Breast epithelium (tissue), 4 donors: ENCODE measurements at regions not wholly inside any gene's neighbourhood (a gene's known extent, or its start where the extent isn't known, plus 50 kb on each side); places are given as distances from the start of the nearest gene placed in this dataset.
A peak's percentile ranks its signal among the peaks of the same experiment; 100 is the strongest.

Source experiments
- DNase-seq, 2 donors: peaks; one replicate each; pipeline ENCODE4 v3.0.0-alpha.2; 2019; ENCODE audit warnings: low spot score in 2 of 2
- H3K27ac ChIP-seq, 2 donors: fragments of 200-600 bp; sonication (generic) in 1 of 2; one replicate each; pipeline ENCODE4 v1.5.1; 2016 to 2019; ENCODE audit warnings: mild to moderate bottlenecking in 1 of 2
- H3K27me3 ChIP-seq, 2 donors: fragments of 200-600 bp; sonication (generic) in 1 of 2; one replicate each; pipeline versions ENCODE4 v1.5.1 to v1.6.0; 2017 to 2019; ENCODE audit warnings: control low read depth in 1 of 2, mild to moderate bottlenecking in 1 of 2
- H3K36me3 ChIP-seq: fragments of 200-600 bp; one replicate; pipeline ENCODE4 v1.5.1; 2019
- H3K4me1 ChIP-seq, 2 donors: fragments of 200-600 bp; sonication (generic); one replicate each; pipeline ENCODE4 v1.5.1; 2016 to 2019; ENCODE audit warnings: control low read depth in 1 of 2
- H3K4me3 ChIP-seq, 3 donors: fragments of 200-600 bp; sonication (generic); 1 replicate in 2 of 3; 2 replicates in 1 of 3; pipeline ENCODE4 v1.5.1; 2016 to 2019; ENCODE audit warnings: mild to moderate bottlenecking in 3 of 3, moderate library complexity in 2 of 3
- H3K9me3 ChIP-seq, 2 donors: fragments of 200-600 bp; sonication (generic) in 1 of 2; one replicate each; pipeline ENCODE4 v1.5.1; 2016 to 2019; ENCODE audit warnings: control low read depth in 1 of 2
- POLR2A ChIP-seq: fragments of 450-650 bp; IDR thresholded peaks from one replicate; pipeline ENCODE4 v1.6.1; 2016; ENCODE audit warnings: antibody characterized with exemption, mild to moderate bottlenecking, moderate library complexity
- POLR2AphosphoS5 ChIP-seq, 3 donors: sonication (generic); formaldehyde crosslinking; IDR thresholded peaks; one replicate each; pipeline ENCODE4 v1.6.1; 2017; ENCODE audit warnings: antibody characterized with exemption in 3 of 3
- intact Hi-C: fragments of 100-400 bp; cut with DNase I; formaldehyde crosslinking; loops from one replicate; pipeline ENCODE4 v1.15.1; 2023; ENCODE audit warnings: low total_unique reads
- TF ChIP-seq, protein P1 (sequence below), 3 donors: fragments of 450-650 bp; IDR thresholded peaks; one replicate each; pipeline ENCODE4 v1.5.1; 2016 to 2017; ENCODE audit warnings: antibody characterized with exemption in 3 of 3, mild to moderate bottlenecking in 3 of 3, moderate library complexity in 3 of 3

- H3K9me3 ChIP-seq, result no peaks in the 10 kb centered on the region
- TF ChIP-seq, protein P1, sequence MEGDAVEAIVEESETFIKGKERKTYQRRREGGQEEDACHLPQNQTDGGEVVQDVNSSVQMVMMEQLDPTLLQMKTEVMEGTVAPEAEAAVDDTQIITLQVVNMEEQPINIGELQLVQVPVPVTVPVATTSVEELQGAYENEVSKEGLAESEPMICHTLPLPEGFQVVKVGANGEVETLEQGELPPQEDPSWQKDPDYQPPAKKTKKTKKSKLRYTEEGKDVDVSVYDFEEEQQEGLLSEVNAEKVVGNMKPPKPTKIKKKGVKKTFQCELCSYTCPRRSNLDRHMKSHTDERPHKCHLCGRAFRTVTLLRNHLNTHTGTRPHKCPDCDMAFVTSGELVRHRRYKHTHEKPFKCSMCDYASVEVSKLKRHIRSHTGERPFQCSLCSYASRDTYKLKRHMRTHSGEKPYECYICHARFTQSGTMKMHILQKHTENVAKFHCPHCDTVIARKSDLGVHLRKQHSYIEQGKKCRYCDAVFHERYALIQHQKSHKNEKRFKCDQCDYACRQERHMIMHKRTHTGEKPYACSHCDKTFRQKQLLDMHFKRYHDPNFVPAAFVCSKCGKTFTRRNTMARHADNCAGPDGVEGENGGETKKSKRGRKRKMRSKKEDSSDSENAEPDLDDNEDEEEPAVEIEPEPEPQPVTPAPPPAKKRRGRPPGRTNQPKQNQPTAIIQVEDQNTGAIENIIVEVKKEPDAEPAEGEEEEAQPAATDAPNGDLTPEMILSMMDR (IDR thresholded peaks at IDR 0.05), result no peak
- TF ChIP-seq POLR2AphosphoS5 (IDR thresholded peaks at IDR 0.05) (no peak), POLR2A (no peak)
- no peaks in the 10 kb centered on the region for H3K27me3 ChIP-seq
- H3K4me1 ChIP-seq, result no peaks in the 10 kb centered on the region
- intact Hi-C loops, result loop anchor here (2.0 kb wide), 1 partner anchor 49 kb away; no protein-coding TSS in a partner anchor
- no peak overlapping the region for H3K27ac ChIP-seq
- H3K36me3 ChIP-seq, result no peaks in the 10 kb centered on the region
- DNase-seq, result no peak
- no peak overlapping the region for H3K4me3 ChIP-seq
Observed at GRCh38 chr5:124952079-124952478, 205.6 kb upstream of the ZNF608 start.

- H3K4me1 ChIP-seq, result no peaks in the 10 kb centered on the region
- no peak for DNase-seq
- no peaks in the 10 kb centered on the region for H3K36me3 ChIP-seq
- intact Hi-C loops, result loop anchor here (2.0 kb wide), 1 partner anchor 48 kb away; no protein-coding TSS in a partner anchor
- no peak overlapping the region for H3K27ac ChIP-seq
- no peaks in the 10 kb centered on the region for H3K9me3 ChIP-seq
- no peaks in the 10 kb centered on the region for H3K27me3 ChIP-seq
- TF ChIP-seq, protein P1 (IDR thresholded peaks at IDR 0.05), result no peak
- no peak for TF ChIP-seq POLR2A
- TF ChIP-seq POLR2AphosphoS5 (IDR thresholded peaks at IDR 0.05), result no peak
- no peak overlapping the region for H3K4me3 ChIP-seq
Observed at GRCh38 chr5:124952566-124952965, 206.1 kb upstream of the ZNF608 start.

GRCh38 chr5:124954784-124955183 lies 208.3 kb upstream of the ZNF608 start:
- no peaks in the 10 kb centered on the region for H3K9me3 ChIP-seq
- H3K4me1 ChIP-seq, result no peaks in the 10 kb centered on the region
- H3K27me3 ChIP-seq, result no peaks in the 10 kb centered on the region
- no peaks in the 10 kb centered on the region for H3K36me3 ChIP-seq
- TF ChIP-seq, protein P1 (IDR thresholded peaks at IDR 0.05), result no peak
- TF ChIP-seq POLR2AphosphoS5 (IDR thresholded peaks at IDR 0.05), result no peak
- no peak for TF ChIP-seq POLR2A
- DNase-seq, result no peak
- no peak overlapping the region for H3K27ac ChIP-seq
- H3K4me3 ChIP-seq, result no peak overlapping the region
- intact Hi-C loops, result no loop called here

GRCh38 chr5:124956471-124957029 lies 210.1 kb upstream of the ZNF608 start:
- DNase-seq, result no peak
- Histone ChIP-seq H3K9me3 (no peaks in the 10 kb centered on the region), H3K27ac (peak overlapping the region in 1 of 2 donors; percentile 47), H3K4me3 (no peak overlapping the region), H3K4me1 (no peaks in the 10 kb centered on the region), H3K27me3 (no peaks in the 10 kb centered on the region), H3K36me3 (no peaks in the 10 kb centered on the region)
- intact Hi-C loops, result no loop called here
- TF ChIP-seq POLR2AphosphoS5 (IDR thresholded peaks at IDR 0.05), result no peak
- no peak for TF ChIP-seq POLR2A
- TF ChIP-seq, protein P1 (IDR thresholded peaks at IDR 0.05), result no peak

GRCh38 chr5:124957063-124957462 lies 210.6 kb upstream of the ZNF608 start:
- TF ChIP-seq POLR2AphosphoS5 (IDR thresholded peaks at IDR 0.05) (no peak), POLR2A (no peak)
- TF ChIP-seq, protein P1 (IDR thresholded peaks at IDR 0.05), result no peak
- Histone ChIP-seq H3K9me3 (no peaks in the 10 kb centered on the region), H3K4me3 (no peak overlapping the region), H3K36me3 (no peaks in the 10 kb centered on the region), H3K4me1 (no peaks in the 10 kb centered on the region), H3K27ac (peak overlapping the region in 1 of 2 donors; percentile 43), H3K27me3 (no peaks in the 10 kb centered on the region)
- intact Hi-C loops, result no loop called here
- DNase-seq, result peak in 1 of 2 donors; percentile 33
